Astrocyte of the hippocampus (primary cell): ENCODE measurements at regions not wholly inside any gene's neighbourhood (a gene's known extent, or its start where the extent isn't known, plus 50 kb on each side); places are given as distances from the start of the nearest gene placed in this dataset.
"Not testable (repeated sequence)": the region's sequence is repeated elsewhere in the genome, so short reads cannot be mapped to it uniquely, and the experiment has no call there.

Source experiments
- DNase-seq: peaks from one replicate; pipeline ENCODE4 v3.0.0; 2011; ENCODE audit warnings: low read depth, low spot score

DNA sequence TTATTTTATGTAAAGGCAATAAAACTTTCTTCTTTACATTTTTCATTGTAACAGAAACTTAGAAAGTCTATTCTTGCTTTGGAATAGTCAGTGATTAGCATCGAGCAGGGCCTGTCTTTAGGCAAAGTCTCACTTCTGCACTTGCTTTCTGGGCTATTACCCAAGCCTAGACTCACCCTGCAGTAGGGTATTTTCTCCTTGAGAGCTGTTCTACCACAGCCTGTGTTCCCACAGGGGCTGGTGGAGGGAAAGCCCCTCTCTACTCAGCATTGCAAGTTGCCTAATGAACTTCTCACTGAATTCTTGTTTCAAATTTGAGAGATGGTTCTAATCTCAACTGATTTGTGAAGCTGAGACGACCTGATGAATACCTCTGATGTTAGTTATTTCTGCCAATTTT lies 111.7 kb upstream of the KLHL14 start:
- no peak for DNase-seq

DNA sequence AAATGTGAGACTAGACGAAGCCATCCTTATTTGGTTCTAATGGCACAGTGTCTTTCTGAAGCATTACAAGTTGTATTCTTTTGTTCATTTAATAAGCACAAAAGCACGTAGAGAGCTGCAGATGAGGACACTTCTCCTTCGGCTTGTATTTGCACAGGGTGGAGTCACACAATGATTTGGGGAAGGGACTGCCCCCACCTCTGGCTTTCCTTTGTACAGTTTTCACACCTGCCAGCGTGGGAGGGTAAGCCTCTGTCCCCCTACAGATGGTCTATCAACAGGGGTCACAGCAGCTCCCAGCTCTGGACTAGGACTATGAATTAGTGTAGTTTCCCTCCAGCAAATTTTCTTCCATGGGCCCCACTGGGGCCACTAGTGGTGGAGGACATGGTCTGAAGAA lies 108.2 kb upstream of the KLHL14 start:
- no peak for DNase-seq

DNA sequence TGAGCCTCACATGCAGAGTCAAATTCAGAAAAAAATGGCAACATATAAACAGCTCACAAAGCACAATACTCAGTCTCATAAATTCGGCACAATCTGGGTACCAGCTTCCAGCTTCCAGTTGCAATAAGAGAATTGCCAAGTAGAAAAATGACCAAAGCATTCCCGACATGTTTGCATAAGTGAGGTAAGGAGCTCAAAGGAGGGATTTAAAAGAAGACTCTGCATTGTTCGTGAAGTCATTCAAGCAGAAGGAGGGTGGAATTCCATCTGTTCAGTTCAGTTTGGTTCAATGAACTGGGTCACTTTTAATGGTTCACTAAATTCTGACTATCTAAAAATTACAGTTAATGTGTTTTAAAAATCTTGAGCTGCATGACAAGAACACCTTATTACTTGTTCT lies 106.7 kb upstream of the KLHL14 start:
- peak; percentile 78 for DNase-seq

DNA sequence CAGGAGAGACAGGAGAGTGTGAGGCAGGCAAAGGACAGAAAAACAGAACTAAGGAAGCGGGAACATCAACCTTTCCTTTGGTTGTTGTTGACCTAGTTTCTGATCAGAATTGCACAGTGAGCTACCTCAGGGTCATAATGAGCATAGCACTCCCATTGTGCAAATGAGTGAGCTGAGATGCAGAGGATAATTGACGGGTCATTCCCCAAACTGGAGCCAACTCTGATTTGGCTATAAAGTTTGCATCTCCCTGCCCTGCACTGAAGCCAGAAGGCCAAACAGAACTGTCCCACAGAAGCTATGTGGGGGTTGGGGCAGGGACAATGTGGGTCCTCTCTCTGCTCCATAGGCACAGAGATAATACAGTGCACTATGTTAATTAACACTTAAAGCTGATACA lies 105.6 kb upstream of the KLHL14 start:
- no peak for DNase-seq

DNA sequence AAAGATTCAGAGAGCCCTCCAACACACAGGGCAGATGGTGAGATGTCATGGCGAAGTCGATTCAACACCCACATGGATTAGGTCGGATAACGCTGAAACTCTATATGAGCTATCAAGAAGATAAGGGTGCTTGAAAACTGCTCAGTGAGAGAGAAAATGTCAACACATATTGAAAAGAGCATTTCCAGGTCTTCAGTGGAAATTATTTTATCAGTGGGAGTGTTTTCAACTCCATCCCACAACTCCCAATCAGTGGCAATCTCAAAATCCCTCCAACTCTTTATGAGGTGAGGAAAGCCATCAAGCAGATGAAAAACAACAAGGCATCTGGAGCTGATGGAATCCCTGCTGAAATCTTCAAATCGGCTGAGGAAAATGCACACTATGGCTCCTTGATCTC lies 104.5 kb upstream of the KLHL14 start:
- DNase-seq = no peak

DNA sequence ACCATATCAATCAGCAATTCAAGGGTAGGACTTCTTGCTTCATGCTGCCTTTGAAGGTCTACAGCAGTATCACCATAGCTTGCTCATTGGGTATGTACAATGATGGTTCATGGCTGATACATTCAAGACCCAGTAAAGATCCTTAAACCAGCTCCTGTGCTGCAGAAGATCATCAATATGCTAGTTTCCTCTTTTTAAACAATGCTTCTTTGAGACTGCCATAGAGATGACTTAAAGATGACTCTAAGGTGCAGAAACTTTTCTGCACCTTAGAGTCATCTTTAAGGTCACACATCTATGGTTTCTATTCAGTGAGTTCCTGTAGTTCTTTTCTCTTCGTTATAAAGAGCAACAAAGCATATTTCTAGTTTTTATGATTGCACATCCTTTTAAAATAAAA lies 102.8 kb upstream of the KLHL14 start:
- DNase-seq = no peak

DNA sequence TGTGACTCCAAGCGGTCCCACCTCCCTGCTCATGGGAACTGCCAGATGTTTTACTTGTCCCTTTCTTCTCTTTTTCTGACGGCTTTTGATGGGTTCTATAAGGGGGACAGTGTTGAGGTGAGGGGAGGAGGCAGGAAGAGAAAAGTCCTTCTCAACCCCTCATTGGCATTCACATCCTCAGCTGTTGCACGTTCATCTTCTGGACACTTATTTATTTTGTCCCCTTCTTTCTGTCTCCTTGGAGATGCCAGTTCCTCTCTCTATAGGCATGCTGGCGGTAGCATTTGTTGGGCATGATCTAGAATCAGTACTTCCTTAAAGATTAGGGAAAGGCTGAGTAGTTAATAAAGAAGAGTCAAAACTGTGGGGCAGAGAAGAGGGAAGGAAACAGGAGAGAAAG lies 99.0 kb upstream of the KLHL14 start:
- no peak for DNase-seq

DNA sequence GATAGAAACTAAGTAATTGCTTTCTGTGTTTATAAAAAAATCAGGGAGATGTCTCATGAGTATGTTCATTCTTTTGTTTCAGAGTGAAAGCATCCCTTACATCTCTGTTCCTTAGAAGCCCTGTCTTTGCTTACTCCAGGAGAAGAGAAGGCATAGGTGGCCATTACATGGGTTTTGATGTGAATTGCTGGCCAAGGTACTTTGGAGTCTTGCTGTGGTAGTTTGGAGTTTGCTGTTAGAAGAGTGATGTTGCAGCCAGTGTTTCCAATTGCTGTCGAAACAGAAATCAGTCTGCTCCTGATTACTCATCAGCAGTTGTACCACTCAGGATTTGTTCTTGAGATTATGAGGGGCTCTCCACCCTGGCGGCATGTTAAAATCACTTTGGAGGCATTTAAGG lies 97.8 kb upstream of the KLHL14 start:
- DNase-seq = no peak

DNA sequence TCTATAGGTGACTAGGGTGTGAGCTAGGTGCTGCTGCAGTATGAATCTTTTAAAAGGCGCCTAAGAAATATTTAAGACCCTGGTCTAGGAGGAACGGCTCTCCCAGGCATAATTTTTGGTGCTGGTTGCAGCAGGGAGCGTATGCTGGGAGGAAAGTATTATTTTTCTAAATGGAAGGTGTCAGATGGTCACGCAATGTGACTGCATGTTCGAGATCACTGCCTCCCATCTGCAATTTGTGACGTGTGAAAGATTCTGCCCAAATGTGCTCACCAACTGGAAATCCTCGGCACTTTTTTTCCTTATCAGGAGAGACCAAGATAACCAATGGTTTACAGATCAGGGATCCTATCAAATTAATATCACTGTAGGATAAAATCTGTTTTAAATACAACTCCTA lies 95.6 kb upstream of the KLHL14 start:
- no peak for DNase-seq

DNA sequence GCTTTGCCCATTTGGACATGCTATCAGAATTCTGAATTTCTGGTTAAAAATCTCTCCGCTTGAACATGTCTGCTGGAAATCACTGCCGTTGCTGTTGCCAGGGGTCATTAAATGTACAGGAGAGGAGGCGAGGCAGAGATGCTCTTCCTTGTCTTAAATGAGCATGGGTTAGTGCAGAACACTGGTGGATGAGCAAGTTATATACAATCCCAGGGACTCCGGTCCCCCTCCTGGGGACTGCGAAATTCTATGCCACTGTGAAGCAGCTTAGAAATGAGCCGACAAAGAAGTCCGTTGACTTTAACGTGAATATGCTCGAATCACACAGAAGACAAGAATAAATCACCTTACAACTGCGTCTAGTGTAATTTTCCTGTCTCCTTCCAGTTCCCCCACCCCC lies 95.1 kb upstream of the KLHL14 start:
- no peak for DNase-seq

DNA sequence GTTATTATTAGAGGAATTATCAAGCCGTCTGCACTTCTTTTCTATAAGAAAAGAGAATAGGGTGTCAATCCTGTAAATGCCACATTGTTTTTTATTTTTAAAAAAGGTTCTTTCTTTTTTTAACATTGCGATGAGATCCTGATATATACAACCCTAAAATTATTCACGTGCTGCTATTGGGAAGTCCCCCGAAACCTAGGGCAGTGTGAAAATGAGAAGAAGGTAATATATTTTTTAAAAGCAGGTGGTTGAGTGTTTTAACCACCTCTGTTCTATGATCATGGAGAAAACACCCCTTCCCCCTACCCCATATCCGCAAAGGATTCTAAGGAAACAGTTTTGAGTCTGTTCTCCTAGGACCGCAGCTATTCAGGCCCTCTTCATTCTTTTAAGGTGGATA lies 94.5 kb upstream of the KLHL14 start:
- no peak for DNase-seq

DNA sequence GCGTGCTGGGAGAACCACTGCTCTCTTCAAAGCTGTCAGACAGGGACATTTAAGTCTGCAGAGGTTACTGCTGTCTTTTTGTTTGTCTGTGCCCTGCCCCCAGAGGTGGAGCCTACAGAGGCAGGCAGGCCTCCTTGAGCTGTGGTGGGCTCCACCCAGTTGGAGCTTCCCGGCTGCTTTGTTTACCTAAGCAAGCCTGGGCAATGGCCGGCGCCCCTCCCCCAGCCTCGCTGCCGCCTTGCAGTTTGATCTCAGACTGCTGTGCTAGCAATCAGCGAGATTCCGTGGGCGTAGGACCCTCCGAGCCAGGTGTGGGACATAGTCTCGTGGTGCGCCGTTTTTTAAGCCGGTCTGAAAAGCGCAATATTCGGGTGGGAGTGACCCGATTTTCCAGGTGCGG lies 89.2 kb upstream of the KLHL14 start:
- DNase-seq = not testable (repeated sequence)

DNA sequence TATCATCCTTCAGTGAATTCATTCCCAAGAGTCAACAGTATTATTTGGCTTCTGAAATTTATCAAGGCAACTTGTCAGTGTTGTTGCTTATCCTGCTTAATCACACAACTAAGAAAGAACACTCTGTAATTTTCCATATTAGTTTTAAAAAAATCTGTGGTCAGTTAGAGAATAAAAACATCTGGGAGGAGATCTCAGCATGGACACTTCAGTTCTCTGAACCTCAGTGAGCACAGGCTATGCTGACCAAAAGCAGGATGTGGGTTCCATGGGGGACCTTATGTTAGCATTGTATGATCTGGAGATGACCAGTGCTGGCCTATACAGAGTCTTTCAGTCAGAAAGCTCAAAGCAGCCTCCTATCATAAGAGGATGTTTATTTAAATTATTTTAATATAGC lies 79.1 kb upstream of the KLHL14 start:
- no peak for DNase-seq

DNA sequence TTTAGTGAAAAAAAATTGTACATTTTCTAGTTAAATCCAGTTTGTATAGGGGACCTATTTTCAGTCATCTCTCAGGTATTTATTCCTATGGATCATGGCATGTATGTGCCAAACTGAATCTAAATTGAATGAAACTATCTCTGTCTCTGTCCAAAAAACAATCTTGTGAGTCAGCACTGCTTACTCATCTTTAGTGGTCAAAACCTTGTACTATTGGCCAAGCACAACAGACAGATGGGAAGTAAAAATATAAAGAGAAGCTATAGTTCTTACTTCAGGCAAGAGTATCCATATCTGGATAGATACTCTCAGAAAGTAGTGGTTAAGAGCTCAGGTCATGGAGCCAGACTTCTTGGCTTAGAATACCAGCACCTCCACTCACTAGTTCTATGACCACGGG lies 76.0 kb upstream of the KLHL14 start:
- DNase-seq = peak; percentile 3

DNA sequence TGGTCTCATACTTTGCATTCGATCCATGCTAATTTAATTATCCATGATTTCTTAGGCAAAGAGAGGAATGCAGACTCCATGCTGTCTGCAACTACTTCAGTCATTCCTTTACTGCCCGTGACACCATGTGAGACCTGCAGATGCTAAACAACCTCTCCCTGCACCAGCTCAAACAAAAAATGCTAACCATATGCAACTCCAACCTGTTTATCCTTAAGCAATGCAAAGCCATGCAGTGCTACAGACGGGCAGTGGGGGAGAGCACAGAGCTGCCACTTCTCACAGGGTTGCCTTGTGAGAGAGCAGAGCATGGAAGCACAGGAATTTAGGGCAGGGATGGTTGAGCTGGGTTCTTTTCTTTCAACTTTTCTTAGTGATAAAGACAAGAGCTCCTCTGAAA lies 74.9 kb upstream of the KLHL14 start:
- DNase-seq = peak; percentile 14

DNA sequence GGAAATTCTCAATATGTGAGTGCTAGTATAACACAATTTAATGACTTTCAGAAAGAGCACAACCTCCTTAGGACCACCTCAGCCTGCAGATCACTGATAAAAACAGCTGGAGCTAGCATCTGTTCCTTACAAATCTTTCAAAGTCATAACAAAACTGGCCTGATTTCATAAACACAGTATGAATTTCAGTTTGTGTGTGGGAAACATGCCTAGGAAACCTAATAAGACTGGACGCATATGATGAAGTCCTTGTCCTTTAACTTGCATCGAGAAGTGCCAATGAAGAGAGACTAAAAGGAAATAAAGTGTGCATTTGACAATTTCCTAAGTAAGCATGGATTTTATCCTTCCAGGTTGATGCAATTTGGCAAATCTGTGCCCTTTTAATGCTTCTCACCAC lies 74.1 kb upstream of the KLHL14 start:
- DNase-seq = no peak

DNA sequence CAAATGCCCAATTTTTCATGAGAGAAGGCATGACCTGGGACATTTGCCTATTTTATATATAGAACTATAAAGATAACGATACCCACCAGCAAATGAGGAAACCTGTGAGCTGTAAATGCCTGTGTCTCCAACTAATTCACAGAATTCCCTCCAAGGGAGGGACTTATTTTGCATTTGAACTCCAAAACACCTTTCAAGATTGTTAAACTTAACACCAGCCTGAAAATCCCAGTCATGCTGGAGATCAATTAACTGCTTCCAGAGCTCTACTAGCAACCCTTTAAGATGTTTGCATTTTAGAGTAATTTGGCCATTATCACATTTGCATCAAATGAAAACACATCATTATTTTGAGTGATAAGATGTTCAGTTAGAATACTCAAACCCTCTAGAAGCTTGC lies 68.1 kb upstream of the KLHL14 start:
- DNase-seq = no peak

DNA sequence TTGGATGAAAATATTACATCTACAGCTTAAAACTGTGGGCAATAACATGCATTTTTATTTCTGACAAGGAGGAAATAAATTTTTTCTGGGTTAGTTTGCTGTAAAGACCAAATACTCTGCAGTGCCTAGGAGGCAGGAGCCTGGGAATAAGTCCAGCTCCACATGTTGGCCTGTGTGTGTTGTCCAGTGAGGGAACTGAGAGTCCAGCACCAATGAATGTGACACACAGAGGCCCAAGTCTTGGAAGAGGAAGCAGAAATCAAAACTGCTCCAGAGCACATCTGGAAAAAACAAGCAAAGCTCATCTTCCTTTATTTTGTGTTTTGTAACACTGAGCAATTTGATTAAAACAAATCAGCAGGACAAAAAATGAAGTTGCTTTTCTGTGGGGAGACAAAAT lies 63.1 kb upstream of the KLHL14 start:
- DNase-seq = no peak

DNA sequence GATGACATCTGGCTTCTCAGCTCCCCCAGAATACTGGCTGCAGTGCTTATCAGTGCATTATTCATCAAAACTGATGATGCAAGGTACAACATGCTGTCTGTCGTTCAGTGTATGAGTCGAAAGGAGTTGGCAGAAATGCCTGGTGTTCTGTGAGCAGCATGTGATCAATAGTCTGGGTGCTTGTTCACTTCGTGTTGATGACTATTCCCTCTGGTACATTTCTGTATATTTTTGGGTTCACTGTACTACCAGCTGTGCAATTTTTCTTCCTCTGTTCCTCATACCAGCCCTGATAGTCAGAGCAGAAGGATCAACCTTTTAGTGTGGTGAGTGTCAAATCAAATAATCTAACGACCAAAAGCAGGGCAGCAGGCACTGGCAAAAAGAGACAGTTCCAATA lies 59.0 kb upstream of the KLHL14 start:
- no peak for DNase-seq

DNA sequence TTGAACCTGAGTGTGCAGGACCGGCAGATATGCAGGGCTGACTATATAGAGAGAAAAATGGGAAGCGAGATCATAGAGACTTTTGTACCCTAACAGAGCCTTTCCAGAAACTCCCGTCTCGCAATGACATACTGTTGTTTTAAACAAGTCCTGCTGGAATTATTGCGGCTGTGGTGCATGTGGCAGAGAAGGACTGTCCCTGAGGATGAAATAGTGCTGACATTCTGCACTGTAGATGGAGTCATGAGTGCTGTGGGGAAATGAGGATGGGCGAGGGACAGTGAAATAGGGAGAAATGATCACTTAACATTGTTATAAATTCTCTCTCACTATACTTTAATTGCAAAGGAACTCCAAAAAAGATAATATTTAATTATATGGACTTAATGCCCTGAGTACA lies 50.4 kb upstream of the KLHL14 start:
- DNase-seq = no peak
